ENCODE measurements at regions not wholly inside any gene's neighbourhood (a gene's known extent, or its start where the extent isn't known, plus 50 kb on each side); places are given as distances from the start of the nearest gene placed in this dataset.

- H3K27me3 ChIP-seq (ENCODE audit: control insufficient read depth, insufficient read depth, low read length, poor library complexity, severe bottlenecking): no peaks in the 10 kb centered on the region
- no peaks in the 10 kb centered on the region for H3K36me3 Mint-ChIP-seq (ENCODE audit: low read depth)
- no peak for TF ChIP-seq CTCF (conservative IDR thresholded peaks at IDR 0.05)
- H3K9ac ChIP-seq (ENCODE audit: extremely low read depth, low read length, poor library complexity, severe bottlenecking): no peak overlapping the region
- WGBS, 2 experiments (ENCODE audit: insufficient coverage in 1 of 2, insufficient read length in 1 of 2): 80 to 89% methylated on average over 4 to 6 of the region's 6 CpGs
- no peaks in the 10 kb centered on the region for H3K36me3 ChIP-seq (ENCODE audit: control insufficient read depth, insufficient read depth, low read length)
- H3K4me1 Mint-ChIP-seq: peaks cover 3% of the 10 kb centered on the region
- H3K27ac Mint-ChIP-seq: no peak overlapping the region
- no peaks in the 10 kb centered on the region for H3K9me3 ChIP-seq (ENCODE audit: control insufficient read depth, low read length)
- no peak overlapping the region for H3K4me3 ChIP-seq (ENCODE audit: low read length)
- no peak for DNase-seq
- H3K4me1 ChIP-seq (ENCODE audit: control insufficient read depth, insufficient read depth, low read length): no peaks in the 10 kb centered on the region
- H3K4me3 Mint-ChIP-seq: no peak overlapping the region
- H3K9me3 Mint-ChIP-seq: no peaks in the 10 kb centered on the region
- H3K27me3 Mint-ChIP-seq (ENCODE audit: insufficient read depth): peaks cover 27% of the 10 kb centered on the region
- H3K27ac ChIP-seq (ENCODE audit: low read depth, low read length): no peak overlapping the region
These were observed 188.0 kb upstream of the IL12A start for GRCh38 chr3:159800434-159801155.

GRCh38 chr3:159802864-159803263 is 185.8 kb upstream of the IL12A start:
- Histone ChIP-seq H3K27me3 (ENCODE audit: control insufficient read depth, insufficient read depth, low read length, poor library complexity, severe bottlenecking) (no peaks in the 10 kb centered on the region), H3K9ac (ENCODE audit: extremely low read depth, low read length, poor library complexity, severe bottlenecking) (no peak overlapping the region), H3K27ac (ENCODE audit: low read depth, low read length) (no peak overlapping the region), H3K9me3 (ENCODE audit: control insufficient read depth, low read length) (no peaks in the 10 kb centered on the region), H3K4me3 (ENCODE audit: low read length) (no peak overlapping the region), H3K36me3 (ENCODE audit: control insufficient read depth, insufficient read depth, low read length) (no peaks in the 10 kb centered on the region), H3K4me1 (ENCODE audit: control insufficient read depth, insufficient read depth, low read length) (no peaks in the 10 kb centered on the region)
- Mint-ChIP-seq H3K36me3 (ENCODE audit: low read depth) (no peaks in the 10 kb centered on the region), H3K4me3 (no peak overlapping the region), H3K9me3 (no peaks in the 10 kb centered on the region), H3K27me3 (ENCODE audit: insufficient read depth) (peaks cover 27% of the 10 kb centered on the region), H3K27ac (no peak overlapping the region), H3K4me1 (peaks cover 3% of the 10 kb centered on the region)
- no peak for DNase-seq
- no peak for TF ChIP-seq CTCF (conservative IDR thresholded peaks at IDR 0.05)
- 96 to 100% methylated on average over 2 of the region's 2 CpGs for WGBS, 2 experiments (ENCODE audit: insufficient coverage in 1 of 2, insufficient read length in 1 of 2)

- Mint-ChIP-seq H3K9me3 (no peaks in the 10 kb centered on the region), H3K4me1 (peaks cover 3% of the 10 kb centered on the region), H3K27me3 (ENCODE audit: insufficient read depth) (peaks cover 27% of the 10 kb centered on the region), H3K36me3 (ENCODE audit: low read depth) (no peaks in the 10 kb centered on the region), H3K27ac (no peak overlapping the region), H3K4me3 (no peak overlapping the region)
- no peak overlapping the region for H3K4me3 ChIP-seq (ENCODE audit: low read length)
- H3K9ac ChIP-seq (ENCODE audit: extremely low read depth, low read length, poor library complexity, severe bottlenecking): no peak overlapping the region
- no peaks in the 10 kb centered on the region for H3K9me3 ChIP-seq (ENCODE audit: control insufficient read depth, low read length)
- H3K36me3 ChIP-seq (ENCODE audit: control insufficient read depth, insufficient read depth, low read length): no peaks in the 10 kb centered on the region
- no peak for TF ChIP-seq CTCF (conservative IDR thresholded peaks at IDR 0.05)
- DNase-seq: no peak
- H3K27ac ChIP-seq (ENCODE audit: low read depth, low read length): no peak overlapping the region
- no peaks in the 10 kb centered on the region for H3K4me1 ChIP-seq (ENCODE audit: control insufficient read depth, insufficient read depth, low read length)
- 66 to 68% methylated on average over 3 of the region's 3 CpGs for WGBS, 2 experiments (ENCODE audit: insufficient coverage in 1 of 2, insufficient read length in 1 of 2)
- H3K27me3 ChIP-seq (ENCODE audit: control insufficient read depth, insufficient read depth, low read length, poor library complexity, severe bottlenecking): no peaks in the 10 kb centered on the region
These were observed 185.2 kb upstream of the IL12A start for GRCh38 chr3:159803459-159803858.

All from endodermal cell (in vitro differentiated cells).